GM12878 (cell line): ENCODE measurements at regions not wholly inside any gene's neighbourhood (a gene's known extent, or its start where the extent isn't known, plus 50 kb on each side); places are given as distances from the start of the nearest gene placed in this dataset.

Source experiments
- ATAC-seq: fragments of 200-7000 bp; cut with Tn5 transposase; 3 replicates; pipeline ENCODE4 v1.9.1; 2020; ENCODE audit warnings: mild to moderate bottlenecking, moderate library complexity
- BruUV-seq: library from RNA; stranded (reverse); fragments of 400-500 nt; replicated peaks from 2 replicates; lab custom pipeline; 2021; lab: Mats Ljungman, UMichigan
- CTCF ChIA-PET: fragments of 300-600 bp; sonication (Branson Sonifier 250); formaldehyde crosslinking; extraction: SDS; loops from one replicate; lab custom pipeline; 2021; ENCODE audit warnings: inconsistent platforms; lab: Yijun Ruan, JAX
- POLR2A ChIA-PET: fragments of 350-600 bp; formaldehyde crosslinking; extraction: SDS; loops from one replicate; lab custom pipeline; 2021; ENCODE audit warnings: inconsistent platforms; lab: Charles Lee
- RAD21 ChIA-PET: fragments of 300-600 bp; sonication (Branson Sonifier 250); formaldehyde crosslinking; loops from one replicate; lab custom pipeline; 2023; ENCODE audit warnings: antibody characterized with exemption; ENCODE audit not compliant: unreplicated experiment; lab: Charles Lee
- SMC1A ChIA-PET: fragments of 300-600 bp; sonication (Branson Sonifier 250); formaldehyde crosslinking; loops from one replicate; lab custom pipeline; 2023; ENCODE audit not compliant: unreplicated experiment, uncharacterized antibody; lab: Charles Lee
- DNase-seq: peaks from one replicate; pipeline ENCODE4 v3.0.0-alpha.2; 2011; ENCODE audit warnings: low read depth, low spot score
- FAIRE-seq: peaks from 3 replicates; lab custom pipeline; 2011; peaks lifted over from hg19 to GRCh38; lab: Jason Lieb, UNC
- H2AFZ ChIP-seq: 2 replicates; pipeline ENCODE4 v1.6.0; 2011; ENCODE audit warnings: low read depth, low read length, control low read depth; ENCODE audit not compliant: control insufficient read depth
- H3K27ac ChIP-seq: 2 replicates; pipeline ENCODE4 v1.5.1; 2011; ENCODE audit warnings: control low read depth; ENCODE audit not compliant: control insufficient read depth, insufficient read depth
- H3K27me3 ChIP-seq, 2 experiments: replicated peaks in 1 of 2; 2 replicates each; pipeline versions ENCODE4 v1.6.0 to v1.6.1; 2011; ENCODE audit warnings: low read length in 1 of 2; ENCODE audit not compliant: control insufficient read depth in 2 of 2, insufficient read depth in 2 of 2
- H3K36me3 ChIP-seq, 2 experiments: 2 replicates each; pipeline ENCODE4 v1.5.1; 2011; ENCODE audit warnings: low read length in 1 of 2; ENCODE audit not compliant: control insufficient read depth in 2 of 2, insufficient read depth in 2 of 2
- H3K4me1 ChIP-seq: 2 replicates; pipeline ENCODE4 v1.6.1; 2011; ENCODE audit warnings: mild to moderate bottlenecking, low read length, moderate library complexity, mixed read lengths; ENCODE audit not compliant: control insufficient read depth, insufficient read depth
- H3K4me2 ChIP-seq: 2 replicates; pipeline ENCODE4 v1.6.0; 2011; ENCODE audit warnings: control low read depth; ENCODE audit not compliant: control insufficient read depth, insufficient read depth
- H3K4me3 ChIP-seq: fragments of 200-600 bp; sonication (generic); 2 replicates; pipeline ENCODE4 v1.5.1; 2016
- H3K79me2 ChIP-seq: 2 replicates; pipeline ENCODE4 v1.6.0; 2011; ENCODE audit warnings: low read length; ENCODE audit not compliant: control insufficient read depth, insufficient read depth
- H3K9ac ChIP-seq: 2 replicates; pipeline ENCODE4 v1.8.0; 2011; ENCODE audit warnings: low read length, control low read depth, mixed read lengths; ENCODE audit not compliant: control insufficient read depth, insufficient read depth
- H3K9me3 ChIP-seq: replicated peaks from 3 replicates; pipeline ENCODE4 v1.5.1; 2011; ENCODE audit warnings: mild to moderate bottlenecking, low read length; ENCODE audit not compliant: control insufficient read depth, insufficient read depth
- H4K20me1 ChIP-seq: 2 replicates; pipeline ENCODE4 v1.6.0; 2011; ENCODE audit not compliant: control insufficient read depth, insufficient read depth
- BHLHE40 ChIP-seq, 2 experiments: fragments of 450-650 bp in 1 of 2; IDR thresholded peaks; 2 replicates each; pipeline ENCODE4 v1.6.1; 2011 to 2017; ENCODE audit warnings: low read depth in 2 of 2, borderline replicate concordance in 1 of 2, improper control_type of control experiment in 1 of 2, low read length in 1 of 2, mild to moderate bottlenecking in 1 of 2
- ELK1 ChIP-seq: IDR thresholded peaks from 2 replicates; pipeline ENCODE4 v1.6.1; 2012; ENCODE audit warnings: low read depth, low read length, improper control_type of control experiment
- WGBS: methylation state at CpG from one replicate; pipeline ENCODE4 v1.1.6; 2016; ENCODE audit warnings: low lambda C conversion rate; ENCODE audit not compliant: insufficient replicate concordance, insufficient coverage; ENCODE audit errors: missing lambda C conversion rate; 5-methylcytosine and 5-hydroxymethylcytosine counted together
- in situ Hi-C: fragments of 300-500 bp; cut with MboI; formaldehyde crosslinking; loops from 9 replicates; pipeline ENCODE4 v1.14.3; 2018; ENCODE audit warnings: mixed read lengths
- intact Hi-C: fragments of 100-400 bp; cut with micrococcal nuclease; formaldehyde crosslinking; loops from one replicate; pipeline ENCODE4 v1.14.2; 2022; ENCODE audit not compliant: unreplicated experiment
- TF ChIP-seq, protein P1 (sequence below): IDR thresholded peaks from 2 replicates; pipeline ENCODE4 v1.6.1; 2011; ENCODE audit warnings: borderline replicate concordance, low read depth, mild to moderate bottlenecking, moderate library complexity, mixed read lengths, low read length; ENCODE audit not compliant: insufficient read depth; ENCODE audit errors: extremely low read length

- intact Hi-C loops: no loop called here
These were observed 471.0 kb upstream of the PROK2 start for GRCh38 chr3:72255791-72256559.

More at GRCh38 chr3:72255791-72256559, 471.0 kb upstream of the PROK2 start:
- H3K36me3 ChIP-seq: no peaks in the 10 kb centered on the region
- H3K79me2 ChIP-seq: no peaks in the 10 kb centered on the region
- TF ChIP-seq BHLHE40 (IDR thresholded peaks at IDR 0.05; ENCODE audit: borderline replicate concordance in 1 of 2, low read depth in 2 of 2, low read length in 1 of 2): peak in 1 of 2 experiments; percentile 38; a peak in 1 of 4 replicates
- no peak for TF ChIP-seq ELK1
- TF ChIP-seq, protein P1, sequence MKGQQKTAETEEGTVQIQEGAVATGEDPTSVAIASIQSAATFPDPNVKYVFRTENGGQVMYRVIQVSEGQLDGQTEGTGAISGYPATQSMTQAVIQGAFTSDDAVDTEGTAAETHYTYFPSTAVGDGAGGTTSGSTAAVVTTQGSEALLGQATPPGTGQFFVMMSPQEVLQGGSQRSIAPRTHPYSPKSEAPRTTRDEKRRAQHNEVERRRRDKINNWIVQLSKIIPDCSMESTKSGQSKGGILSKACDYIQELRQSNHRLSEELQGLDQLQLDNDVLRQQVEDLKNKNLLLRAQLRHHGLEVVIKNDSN: peak; percentile 26
- CTCF ChIA-PET: interaction anchor here (0.6 to 2.3 kb wide), 2 partner anchors 10 to 560 kb away, joined by 3 to 7 read pairs; no protein-coding TSS in a partner anchor
- no peaks in the 10 kb centered on the region for H4K20me1 ChIP-seq
- in situ Hi-C loops: no loop called here
- peak; percentile 56 for ATAC-seq
- BruUV-seq: no TSS peak
- RAD21 ChIA-PET: no interaction called here
- H3K4me3 ChIP-seq: no peak overlapping the region
- WGBS: 38% methylated on average over 14 of the region's 14 CpGs
- FAIRE-seq: no peak
- SMC1A ChIA-PET: interaction anchor here (0.7 to 2.5 kb wide), 4 partner anchors 10 to 303 kb away, joined by 3 to 7 read pairs (median 4); no protein-coding TSS in a partner anchor
- peaks cover 22% of the 10 kb centered on the region for H3K4me1 ChIP-seq
- no peak overlapping the region; the same call in 1 of the 2 replicates for H3K4me2 ChIP-seq
- DNase-seq: no peak
- H3K9ac ChIP-seq: no peak overlapping the region
- POLR2A ChIA-PET: no interaction called here
- H2AFZ ChIP-seq: peak overlapping the region; percentile 15
- no peaks in the 10 kb centered on the region; the same call in 2 of the 3 replicates for H3K9me3 ChIP-seq
- no peaks in the 10 kb centered on the region for H3K27me3 ChIP-seq
- H3K27ac ChIP-seq: no peak overlapping the region
